ENCODE measurements at regions not wholly inside any gene's neighbourhood (a gene's known extent, or its start where the extent isn't known, plus 50 kb on each side); places are given as distances from the start of the nearest gene placed in this dataset.

DNA sequence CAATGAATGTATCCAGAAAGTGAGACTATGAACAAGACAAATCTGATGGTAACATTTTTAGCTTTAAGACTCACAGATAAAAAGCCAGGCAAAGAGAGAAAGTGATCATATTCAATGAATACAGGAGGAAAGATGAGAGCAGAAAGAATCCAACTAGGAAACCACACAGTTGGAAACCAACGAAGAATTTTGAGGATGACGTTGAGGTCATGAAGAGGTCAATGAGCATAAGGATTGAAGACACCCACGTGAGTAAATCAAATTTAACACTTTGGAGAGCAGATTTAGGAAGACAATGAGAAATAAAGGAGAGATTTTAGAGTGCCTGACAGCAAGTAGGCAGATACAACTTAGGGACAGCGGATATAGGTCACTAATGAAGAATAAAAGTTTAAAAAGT, 948.1 kb downstream of the KCNJ2 start:
- TF ChIP-seq, protein P1, sequence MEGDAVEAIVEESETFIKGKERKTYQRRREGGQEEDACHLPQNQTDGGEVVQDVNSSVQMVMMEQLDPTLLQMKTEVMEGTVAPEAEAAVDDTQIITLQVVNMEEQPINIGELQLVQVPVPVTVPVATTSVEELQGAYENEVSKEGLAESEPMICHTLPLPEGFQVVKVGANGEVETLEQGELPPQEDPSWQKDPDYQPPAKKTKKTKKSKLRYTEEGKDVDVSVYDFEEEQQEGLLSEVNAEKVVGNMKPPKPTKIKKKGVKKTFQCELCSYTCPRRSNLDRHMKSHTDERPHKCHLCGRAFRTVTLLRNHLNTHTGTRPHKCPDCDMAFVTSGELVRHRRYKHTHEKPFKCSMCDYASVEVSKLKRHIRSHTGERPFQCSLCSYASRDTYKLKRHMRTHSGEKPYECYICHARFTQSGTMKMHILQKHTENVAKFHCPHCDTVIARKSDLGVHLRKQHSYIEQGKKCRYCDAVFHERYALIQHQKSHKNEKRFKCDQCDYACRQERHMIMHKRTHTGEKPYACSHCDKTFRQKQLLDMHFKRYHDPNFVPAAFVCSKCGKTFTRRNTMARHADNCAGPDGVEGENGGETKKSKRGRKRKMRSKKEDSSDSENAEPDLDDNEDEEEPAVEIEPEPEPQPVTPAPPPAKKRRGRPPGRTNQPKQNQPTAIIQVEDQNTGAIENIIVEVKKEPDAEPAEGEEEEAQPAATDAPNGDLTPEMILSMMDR (IDR thresholded peaks at IDR 0.05) = no peak
- no peak for TF ChIP-seq POLR2A (IDR thresholded peaks at IDR 0.05)

Data from ovary (tissue), 3 donors.